Gastrocnemius medialis (tissue), 4 donors: ENCODE measurements at regions not wholly inside any gene's neighbourhood (a gene's known extent, or its start where the extent isn't known, plus 50 kb on each side); places are given as distances from the start of the nearest gene placed in this dataset.

Experiments
- ATAC-seq, 2 donors: fragments of 150-250 bp; one replicate each; pipeline ENCODE4 v1.9.1; 2016
- DNase-seq, 2 donors: peaks; one replicate each; pipeline ENCODE4 v3.0.0-alpha.2; 2019
- H3K27ac ChIP-seq, 4 donors: fragments of 200-600 bp; sonication (generic); 1 replicate in 1 of 4; 2 replicates in 3 of 4; pipeline ENCODE4 v1.5.1; 2016 to 2018; ENCODE audit warnings: mild to moderate bottlenecking in 2 of 4, moderate library complexity in 1 of 4
- H3K27me3 ChIP-seq, 3 donors: fragments of 200-600 bp; sonication (generic) in 2 of 3; 1 replicate in 1 of 3; 2 replicates in 2 of 3; pipeline versions ENCODE4 v1.5.1 to v1.6.0; 2016 to 2019; ENCODE audit warnings: mild to moderate bottlenecking in 1 of 3, moderate library complexity in 1 of 3
- H3K36me3 ChIP-seq, 2 donors: fragments of 200-600 bp; sonication (generic) in 1 of 2; one replicate each; pipeline ENCODE4 v1.5.1; 2017 to 2018
- H3K4me1 ChIP-seq, 2 donors: fragments of 200-600 bp; sonication (generic) in 1 of 2; one replicate each; pipeline ENCODE4 v1.5.1; 2016 to 2017; ENCODE audit warnings: mild to moderate bottlenecking in 2 of 2
- H3K4me3 ChIP-seq, 4 donors: fragments of 200-600 bp; sonication (generic) in 3 of 4; 1 replicate in 1 of 4; 2 replicates in 3 of 4; pipeline ENCODE4 v1.5.1; 2016 to 2019; ENCODE audit warnings: mild to moderate bottlenecking in 2 of 4
- H3K9me3 ChIP-seq, 3 donors: fragments of 200-600 bp; sonication (generic) in 2 of 3; 1 replicate in 1 of 3; 2 replicates in 2 of 3; pipeline ENCODE4 v1.5.1; 2016 to 2019
- POLR2A ChIP-seq, 2 donors: fragments of 450-650 bp; IDR thresholded peaks; one replicate each; pipeline ENCODE4 v1.6.1; 2017; ENCODE audit warnings: antibody characterized with exemption in 2 of 2, mild to moderate bottlenecking in 2 of 2, moderate library complexity in 2 of 2
- in situ Hi-C, 4 donors: fragments of 200-750 bp; cut with MboI; loops; one replicate each; pipeline versions ENCODE4 v1.15.0 to v1.8.0; 2017; ENCODE audit warnings: low sequenced_read_pairs in 4 of 4
- intact Hi-C: fragments of 100-400 bp; cut with DNase I; formaldehyde crosslinking; loops from one replicate; pipeline ENCODE4 v1.15.1; 2023; ENCODE audit warnings: low total_unique reads
- TF ChIP-seq, protein P1 (sequence below), 5 experiments: fragments of 450-650 bp in 3 of 5; fragments of 200-600 bp in 2 of 5; sonication (generic) in 2 of 5; IDR thresholded peaks in 4 of 5; conservative IDR thresholded peaks in 1 of 5; 1 replicate in 4 of 5; 2 replicates in 1 of 5; pipeline ENCODE4 v1.5.1; 2016 to 2019; ENCODE audit warnings: antibody characterized with exemption in 5 of 5, mild to moderate bottlenecking in 3 of 5, moderate library complexity in 3 of 5

- H3K9me3 ChIP-seq, result no peaks in the 10 kb centered on the region
- no peak overlapping the region for H3K27ac ChIP-seq
- no peaks in the 10 kb centered on the region for H3K27me3 ChIP-seq
- no peak for DNase-seq
- H3K36me3 ChIP-seq, result no peaks in the 10 kb centered on the region
- intact Hi-C loops, result no loop called here
- no peak overlapping the region for H3K4me3 ChIP-seq
- no peak for TF ChIP-seq POLR2A (IDR thresholded peaks at IDR 0.05)
- TF ChIP-seq, protein P1, sequence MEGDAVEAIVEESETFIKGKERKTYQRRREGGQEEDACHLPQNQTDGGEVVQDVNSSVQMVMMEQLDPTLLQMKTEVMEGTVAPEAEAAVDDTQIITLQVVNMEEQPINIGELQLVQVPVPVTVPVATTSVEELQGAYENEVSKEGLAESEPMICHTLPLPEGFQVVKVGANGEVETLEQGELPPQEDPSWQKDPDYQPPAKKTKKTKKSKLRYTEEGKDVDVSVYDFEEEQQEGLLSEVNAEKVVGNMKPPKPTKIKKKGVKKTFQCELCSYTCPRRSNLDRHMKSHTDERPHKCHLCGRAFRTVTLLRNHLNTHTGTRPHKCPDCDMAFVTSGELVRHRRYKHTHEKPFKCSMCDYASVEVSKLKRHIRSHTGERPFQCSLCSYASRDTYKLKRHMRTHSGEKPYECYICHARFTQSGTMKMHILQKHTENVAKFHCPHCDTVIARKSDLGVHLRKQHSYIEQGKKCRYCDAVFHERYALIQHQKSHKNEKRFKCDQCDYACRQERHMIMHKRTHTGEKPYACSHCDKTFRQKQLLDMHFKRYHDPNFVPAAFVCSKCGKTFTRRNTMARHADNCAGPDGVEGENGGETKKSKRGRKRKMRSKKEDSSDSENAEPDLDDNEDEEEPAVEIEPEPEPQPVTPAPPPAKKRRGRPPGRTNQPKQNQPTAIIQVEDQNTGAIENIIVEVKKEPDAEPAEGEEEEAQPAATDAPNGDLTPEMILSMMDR (IDR thresholded peaks at IDR 0.05 in 4 of 5, conservative IDR thresholded peaks at IDR 0.05 in 1 of 5), result no peak
- H3K4me1 ChIP-seq, result no peaks in the 10 kb centered on the region
- in situ Hi-C loops, result no loop called here
- no peak for ATAC-seq
These were observed 977.0 kb upstream of the SLC10A2 start for GRCh38 chr13:104043184-104043583.

DNA sequence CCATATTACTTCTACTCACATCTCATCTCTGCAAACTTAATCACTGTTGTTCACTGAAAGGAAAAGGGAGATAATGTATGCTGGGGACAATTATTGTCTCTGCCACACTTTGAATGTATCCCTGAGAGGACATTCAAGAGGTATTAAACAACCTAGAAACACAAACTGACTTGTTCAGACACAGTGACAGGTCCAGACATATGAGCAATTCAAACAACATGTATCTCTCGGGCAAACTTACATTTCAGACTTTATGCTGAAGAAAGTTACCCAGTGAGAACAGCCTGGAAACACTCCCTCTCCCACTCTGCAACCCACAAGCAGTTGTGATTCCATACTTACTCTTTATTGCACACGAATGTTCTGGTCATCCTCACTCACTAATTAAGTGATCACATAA, 968.7 kb upstream of the SLC10A2 start:
- no peaks in the 10 kb centered on the region for H3K27me3 ChIP-seq
- H3K27ac ChIP-seq, result no peak overlapping the region
- in situ Hi-C loops, result no loop called here
- no peak for ATAC-seq
- no peak for DNase-seq
- H3K4me3 ChIP-seq, result no peak overlapping the region
- TF ChIP-seq, protein P1 (IDR thresholded peaks at IDR 0.05 in 4 of 5, conservative IDR thresholded peaks at IDR 0.05 in 1 of 5), result no peak
- no peak for TF ChIP-seq POLR2A (IDR thresholded peaks at IDR 0.05)
- intact Hi-C loops, result no loop called here
- H3K4me1 ChIP-seq, result no peaks in the 10 kb centered on the region
- H3K36me3 ChIP-seq, result no peaks in the 10 kb centered on the region
- H3K9me3 ChIP-seq, result no peaks in the 10 kb centered on the region

GRCh38 chr13:104025303-104025702, 959.1 kb upstream of the SLC10A2 start:
- ATAC-seq (no peak), DNase-seq (no peak)
- Histone ChIP-seq H3K27me3 (no peaks in the 10 kb centered on the region), H3K4me1 (no peaks in the 10 kb centered on the region), H3K9me3 (no peaks in the 10 kb centered on the region), H3K27ac (no peak overlapping the region), H3K4me3 (no peak overlapping the region), H3K36me3 (no peaks in the 10 kb centered on the region)
- TF ChIP-seq, protein P1 (IDR thresholded peaks at IDR 0.05 in 4 of 5, conservative IDR thresholded peaks at IDR 0.05 in 1 of 5), result no peak
- in situ Hi-C loops (no loop called here), intact Hi-C loops (no loop called here)

DNA sequence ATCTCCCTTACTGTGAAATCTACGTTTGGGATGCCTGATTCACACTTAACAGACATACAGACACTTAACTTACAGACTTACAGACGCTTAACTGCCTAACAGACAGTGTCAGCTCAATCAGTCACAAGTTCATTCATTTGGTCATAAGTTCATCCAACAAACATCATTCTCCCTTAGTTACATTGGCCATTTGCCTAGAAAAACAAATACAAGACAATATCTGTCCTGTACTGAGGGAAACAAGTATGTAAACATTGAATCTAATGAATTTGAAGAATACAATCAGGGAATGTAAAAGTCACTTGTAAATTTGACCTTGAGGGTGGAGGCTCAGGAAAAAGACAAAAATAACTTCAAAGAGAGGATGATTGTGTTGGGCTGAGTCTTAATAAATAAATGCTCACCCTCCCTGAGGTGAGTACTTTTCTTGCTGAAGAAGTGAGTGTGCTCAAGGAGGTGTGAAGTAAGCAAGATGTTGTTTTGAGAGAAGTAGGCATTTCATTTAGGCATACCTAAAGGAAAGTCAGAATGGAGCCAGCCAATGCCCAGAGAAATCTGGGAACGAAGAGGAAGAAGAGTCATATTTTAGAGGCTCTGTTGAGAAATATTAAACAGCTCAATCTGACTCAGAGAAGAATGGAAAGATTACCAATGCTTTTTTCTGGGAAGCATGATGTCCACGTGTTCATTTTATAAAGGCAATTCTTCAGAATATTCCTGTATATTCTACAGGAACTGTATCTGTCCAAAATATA, 958.4 kb upstream of the SLC10A2 start:
- in situ Hi-C loops, result no loop called here
- no peak for ATAC-seq
- no peaks in the 10 kb centered on the region for H3K36me3 ChIP-seq

More for the DNA sequence above, 958.4 kb upstream of the SLC10A2 start:
- intact Hi-C loops, result no loop called here
- Histone ChIP-seq H3K9me3 (no peaks in the 10 kb centered on the region), H3K4me3 (no peak overlapping the region), H3K4me1 (no peaks in the 10 kb centered on the region), H3K27ac (no peak overlapping the region), H3K27me3 (no peaks in the 10 kb centered on the region)
- DNase-seq, result no peak
- TF ChIP-seq POLR2A (IDR thresholded peaks at IDR 0.05), result no peak
- TF ChIP-seq, protein P1 (IDR thresholded peaks at IDR 0.05 in 4 of 5, conservative IDR thresholded peaks at IDR 0.05 in 1 of 5), result no peak
